ENCODE measurements at regions not wholly inside any gene's neighbourhood (a gene's known extent, or its start where the extent isn't known, plus 50 kb on each side); places are given as distances from the start of the nearest gene placed in this dataset.

- no peaks in the 10 kb centered on the region for H3K9me3 ChIP-seq
- TF ChIP-seq POLR2A (IDR thresholded peaks at IDR 0.05), result no peak
- TF ChIP-seq CTCF (IDR thresholded peaks at IDR 0.05), result no peak
Measured at GRCh38 chr5:61704289-61704688, 372.2 kb downstream of the ZSWIM6 start.

GRCh38 chr5:61706751-61707150 lies 374.7 kb downstream of the ZSWIM6 start:
- Histone ChIP-seq H3K9me3 (no peaks in the 10 kb centered on the region), H3K4me1 (no peaks in the 10 kb centered on the region), H3K27me3 (no peaks in the 10 kb centered on the region), H3K4me3 (no peak overlapping the region), H3K27ac (no peak overlapping the region), H3K36me3 (replicated peaks in 1 of 2; ENCODE audit: insufficient read depth in 1 of 2, low read depth in 2 of 2) (no peaks in the 10 kb centered on the region)
- ATAC-seq (no peak), DNase-seq (no peak)
- WGBS, 2 donors, result 75 to 84% methylated on average over 2 of the region's 2 CpGs
- TF ChIP-seq CTCF (IDR thresholded peaks at IDR 0.05), result no peak
- no peak for TF ChIP-seq POLR2A (IDR thresholded peaks at IDR 0.05)
- intact Hi-C loops (cut with DNase I), result no loop called here

More at GRCh38 chr5:61704289-61704688, 372.2 kb downstream of the ZSWIM6 start:
- Histone ChIP-seq H3K27ac (no peak overlapping the region), H3K36me3 (replicated peaks in 1 of 2; ENCODE audit: insufficient read depth in 1 of 2, low read depth in 2 of 2) (no peaks in the 10 kb centered on the region), H3K4me3 (no peak overlapping the region), H3K4me1 (no peaks in the 10 kb centered on the region), H3K27me3 (no peaks in the 10 kb centered on the region)
- DNase-seq (no peak), ATAC-seq (no peak)
- intact Hi-C loops (cut with DNase I), result no loop called here
- WGBS, 2 donors, result 60 to 63% methylated on average over 3 of the region's 3 CpGs

GRCh38 chr5:61719124-61719523 lies 387.1 kb downstream of the ZSWIM6 start:
- Histone ChIP-seq H3K9me3 (no peaks in the 10 kb centered on the region), H3K27ac (no peak overlapping the region), H3K4me1 (no peaks in the 10 kb centered on the region), H3K36me3 (replicated peaks in 1 of 2; ENCODE audit: insufficient read depth in 1 of 2, low read depth in 2 of 2) (no peaks in the 10 kb centered on the region), H3K27me3 (no peaks in the 10 kb centered on the region), H3K4me3 (no peak overlapping the region)
- TF ChIP-seq POLR2A (IDR thresholded peaks at IDR 0.05), result no peak
- TF ChIP-seq CTCF (IDR thresholded peaks at IDR 0.05), result no peak
- DNase-seq, result no peak
- intact Hi-C loops (cut with DNase I), result no loop called here
- WGBS, 2 donors, result 92 to 94% methylated on average over 1 of the region's 1 CpG
- no peak for ATAC-seq

GRCh38 chr5:61720829-61721228 lies 388.8 kb downstream of the ZSWIM6 start:
- H3K27ac ChIP-seq, result no peak overlapping the region
- 86 to 96% methylated on average over 1 of the region's 1 CpG for WGBS, 2 donors
- no peaks in the 10 kb centered on the region for H3K4me1 ChIP-seq
- intact Hi-C loops (cut with DNase I), result no loop called here
- TF ChIP-seq CTCF (IDR thresholded peaks at IDR 0.05) (no peak), POLR2A (IDR thresholded peaks at IDR 0.05) (no peak)
- no peak overlapping the region for H3K4me3 ChIP-seq
- no peak for DNase-seq
- H3K36me3 ChIP-seq (replicated peaks in 1 of 2; ENCODE audit: insufficient read depth in 1 of 2, low read depth in 2 of 2), result no peaks in the 10 kb centered on the region
- no peaks in the 10 kb centered on the region for H3K9me3 ChIP-seq
- ATAC-seq, result no peak
- no peaks in the 10 kb centered on the region for H3K27me3 ChIP-seq

GRCh38 chr5:61724102-61724501 lies 392.0 kb downstream of the ZSWIM6 start:
- 90 to 95% methylated on average over 2 of the region's 2 CpGs for WGBS, 2 donors
- no peak overlapping the region for H3K27ac ChIP-seq
- no peaks in the 10 kb centered on the region for H3K27me3 ChIP-seq
- TF ChIP-seq POLR2A (IDR thresholded peaks at IDR 0.05) (no peak), CTCF (IDR thresholded peaks at IDR 0.05) (no peak)
- H3K36me3 ChIP-seq (replicated peaks in 1 of 2; ENCODE audit: insufficient read depth in 1 of 2, low read depth in 2 of 2), result no peaks in the 10 kb centered on the region
- intact Hi-C loops (cut with DNase I), result no loop called here
- no peaks in the 10 kb centered on the region for H3K9me3 ChIP-seq
- H3K4me1 ChIP-seq, result no peaks in the 10 kb centered on the region
- no peak for DNase-seq
- ATAC-seq, result no peak
- no peak overlapping the region for H3K4me3 ChIP-seq

All from body of pancreas (tissue), 4 donors.